ENCODE measurements at regions not wholly inside any gene's neighbourhood (a gene's known extent, or its start where the extent isn't known, plus 50 kb on each side); places are given as distances from the start of the nearest gene placed in this dataset.

- no TSS peak for BruUV-seq (replicated peaks)
- WGBS (ENCODE audit: insufficient coverage, insufficient replicate concordance, low lambda C conversion rate, missing lambda C conversion rate), result 33% methylated on average over 7 of the region's 7 CpGs
- DNase-seq (ENCODE audit: low read depth, low spot score), result no peak
- TF ChIP-seq RUNX3 (IDR thresholded peaks at IDR 0.05; ENCODE audit: low read length) (no peak), CHD1 (IDR thresholded peaks at IDR 0.05; ENCODE audit: low read depth, low read length) (no peak), CUX1 (IDR thresholded peaks at IDR 0.05; ENCODE audit: insufficient replicate concordance, low read depth, low read length) (no peak), TBL1XR1 (IDR thresholded peaks at IDR 0.05; ENCODE audit: low read depth, low read length) (no peak), ZNF384 (IDR thresholded peaks at IDR 0.05; ENCODE audit: borderline replicate concordance, low read depth, low read length) (no peak), CBX3 (IDR thresholded peaks at IDR 0.05; ENCODE audit: borderline replicate concordance, low read depth) (no peak), BACH1 (IDR thresholded peaks at IDR 0.05; ENCODE audit: borderline replicate concordance) (no peak), STAT1 (conservative IDR thresholded peaks at IDR 0.05) (no peak), ZBED1 (IDR thresholded peaks at IDR 0.05; ENCODE audit: borderline replicate concordance) (no peak), MYC (IDR thresholded peaks at IDR 0.05; ENCODE audit: insufficient read depth, insufficient read length, insufficient replicate concordance, low read length, severe bottlenecking) (no peak), ELK1 (IDR thresholded peaks at IDR 0.05; ENCODE audit: low read depth, low read length) (no peak), MEF2B (IDR thresholded peaks at IDR 0.05; ENCODE audit: partially characterized antibody, poor library complexity, severe bottlenecking) (no peak), HDGF (IDR thresholded peaks at IDR 0.05) (no peak), ZBTB40 (IDR thresholded peaks at IDR 0.05; ENCODE audit: borderline replicate concordance) (no peak), IKZF2 (IDR thresholded peaks at IDR 0.05) (no peak)
These were observed 188.9 kb downstream of the NDUFA10 start for GRCh38 chr2:239836021-239836765.

More at GRCh38 chr2:239836021-239836765, 188.9 kb downstream of the NDUFA10 start:
- Histone ChIP-seq H3K4me2 (ENCODE audit: control insufficient read depth, insufficient read depth) (no peak overlapping the region), H3K79me2 (ENCODE audit: control insufficient read depth, insufficient read depth, low read length) (no peaks in the 10 kb centered on the region), H3K9ac (ENCODE audit: control insufficient read depth, insufficient read depth, low read length) (no peak overlapping the region), H3K4me1 (ENCODE audit: control insufficient read depth, insufficient read depth, low read length) (no peaks in the 10 kb centered on the region), H3K27ac (ENCODE audit: control insufficient read depth, insufficient read depth) (no peak overlapping the region), H4K20me1 (ENCODE audit: control insufficient read depth, insufficient read depth) (no peaks in the 10 kb centered on the region), H3K27me3 (replicated peaks in 1 of 2; ENCODE audit: control insufficient read depth in 2 of 2, insufficient read depth in 2 of 2, low read length in 1 of 2) (no peaks in the 10 kb centered on the region), H3K4me3 (no peak overlapping the region), H3K36me3 (ENCODE audit: control insufficient read depth in 2 of 2, insufficient read depth in 2 of 2, low read length in 1 of 2) (no peaks in the 10 kb centered on the region), H3K9me3 (replicated peaks; ENCODE audit: control insufficient read depth, insufficient read depth, low read length) (peaks cover 2% of the 10 kb centered on the region; the same call in 1 of the 3 replicates), H2AFZ (ENCODE audit: control insufficient read depth, low read depth, low read length) (no peak overlapping the region)
- in situ Hi-C loops (cut with MboI), result no loop called here
- POLR2A ChIA-PET, result no interaction called here
- intact Hi-C loops (cut with micrococcal nuclease; ENCODE audit: unreplicated experiment), result no loop called here
- SMC1A ChIA-PET (ENCODE audit: uncharacterized antibody, unreplicated experiment), result no interaction called here
- FAIRE-seq (no peak), ATAC-seq (no peak)
- CTCF ChIA-PET, result no interaction called here
- RAD21 ChIA-PET (ENCODE audit: unreplicated experiment), result no interaction called here

Measured in GM12878 (cell line).